ENCODE measurements at regions not wholly inside any gene's neighbourhood (a gene's known extent, or its start where the extent isn't known, plus 50 kb on each side); places are given as distances from the start of the nearest gene placed in this dataset.

- Mint-ChIP-seq H3K9me3 (no peaks in the 10 kb centered on the region), H3K36me3 (ENCODE audit: low read depth) (no peaks in the 10 kb centered on the region), H3K4me1 (ENCODE audit: low read depth) (no peaks in the 10 kb centered on the region), H3K27me3 (ENCODE audit: insufficient read depth) (peaks cover 61% of the 10 kb centered on the region), H3K27ac (no peak overlapping the region), H3K4me3 (no peak overlapping the region)
- TF ChIP-seq CTCF (IDR thresholded peaks at IDR 0.05), result no peak
- DNase-seq, result no peak
Measured at GRCh38 chr11:45366619-45367190, 80.6 kb upstream of the SYT13 start.

GRCh38 chr11:45365961-45366618 is 79.9 kb upstream of the SYT13 start:
- no peak overlapping the region for H3K4me3 Mint-ChIP-seq
- H3K27me3 Mint-ChIP-seq (ENCODE audit: insufficient read depth), result peaks cover 63% of the 10 kb centered on the region
- H3K36me3 Mint-ChIP-seq (ENCODE audit: low read depth), result no peaks in the 10 kb centered on the region
- H3K9me3 Mint-ChIP-seq, result no peaks in the 10 kb centered on the region
- no peaks in the 10 kb centered on the region for H3K4me1 Mint-ChIP-seq (ENCODE audit: low read depth)
- H3K27ac Mint-ChIP-seq, result no peak overlapping the region
- no peak for TF ChIP-seq CTCF (IDR thresholded peaks at IDR 0.05)
- DNase-seq, result no peak

DNA sequence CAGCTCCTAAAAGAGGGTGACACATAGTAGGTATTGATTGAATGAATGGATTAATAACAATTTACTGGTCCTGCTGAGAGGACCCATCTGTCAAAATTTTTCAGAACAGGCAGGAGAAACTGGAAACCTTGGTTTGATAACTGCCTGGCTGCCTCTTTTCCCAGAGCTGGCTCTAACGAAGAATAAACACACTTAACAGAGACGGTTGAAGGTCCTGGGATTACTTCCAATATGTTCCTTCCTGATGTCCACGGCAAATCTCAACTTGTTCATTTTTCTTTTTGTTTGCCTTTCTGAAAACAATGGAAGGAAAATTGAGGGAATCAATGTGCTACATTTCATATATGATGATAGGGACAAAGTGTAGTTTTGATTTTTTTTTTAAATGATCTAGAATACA is 76.5 kb upstream of the SYT13 start:
- Mint-ChIP-seq H3K36me3 (ENCODE audit: low read depth) (no peaks in the 10 kb centered on the region), H3K4me1 (ENCODE audit: low read depth) (no peaks in the 10 kb centered on the region), H3K9me3 (no peaks in the 10 kb centered on the region), H3K4me3 (no peak overlapping the region), H3K27ac (no peak overlapping the region), H3K27me3 (ENCODE audit: insufficient read depth) (peaks cover 58% of the 10 kb centered on the region)
- TF ChIP-seq CTCF (IDR thresholded peaks at IDR 0.05), result no peak
- no peak for DNase-seq

DNA sequence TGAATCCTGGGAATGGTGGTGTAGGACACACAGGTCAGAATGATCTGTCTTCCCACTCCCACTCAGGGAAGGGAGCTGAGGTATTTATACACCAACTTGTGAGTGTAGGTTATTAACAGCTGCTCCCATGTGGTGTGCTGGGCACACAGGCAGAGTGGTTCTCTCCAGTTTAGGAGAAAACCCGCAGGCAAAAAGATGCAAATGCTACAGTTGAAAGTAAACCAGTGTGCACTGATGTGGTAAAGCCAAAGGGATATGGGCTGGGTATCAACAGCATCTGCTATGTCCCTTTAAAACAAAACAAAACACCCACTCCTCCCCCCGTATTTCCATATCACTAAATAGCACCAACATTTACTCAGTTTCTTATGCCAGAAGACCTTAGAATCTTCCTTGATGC is 75.4 kb upstream of the SYT13 start:
- Mint-ChIP-seq H3K27ac (no peak overlapping the region), H3K4me3 (no peak overlapping the region), H3K36me3 (ENCODE audit: low read depth) (no peaks in the 10 kb centered on the region), H3K9me3 (no peaks in the 10 kb centered on the region), H3K4me1 (ENCODE audit: low read depth) (no peaks in the 10 kb centered on the region), H3K27me3 (ENCODE audit: insufficient read depth) (peaks cover 61% of the 10 kb centered on the region)
- TF ChIP-seq CTCF (IDR thresholded peaks at IDR 0.05), result no peak
- no peak for DNase-seq

GRCh38 chr11:45355706-45356041 is 69.5 kb upstream of the SYT13 start:
- Mint-ChIP-seq H3K36me3 (ENCODE audit: low read depth) (no peaks in the 10 kb centered on the region), H3K4me3 (no peak overlapping the region), H3K4me1 (ENCODE audit: low read depth) (no peaks in the 10 kb centered on the region), H3K9me3 (no peaks in the 10 kb centered on the region), H3K27ac (no peak overlapping the region), H3K27me3 (ENCODE audit: insufficient read depth) (peaks cover 37% of the 10 kb centered on the region)
- TF ChIP-seq CTCF (IDR thresholded peaks at IDR 0.05), result no peak
- no peak for DNase-seq

All from HFFc6 (cell line).